ENCODE measurements at regions not wholly inside any gene's neighbourhood (a gene's known extent, or its start where the extent isn't known, plus 50 kb on each side); places are given as distances from the start of the nearest gene placed in this dataset.
A peak's percentile ranks its signal among the peaks of the same experiment; 100 is the strongest.

- no peak for DNase-seq (ENCODE audit: low read depth in 3 of 3)
Observed at GRCh38 chr6:169339731-169340309, 86.2 kb upstream of the THBS2 start.

- no peak for DNase-seq (ENCODE audit: low read depth in 3 of 3)
Observed at GRCh38 chr6:169339025-169339424, 85.4 kb upstream of the THBS2 start.

- DNase-seq (ENCODE audit: low read depth in 3 of 3): no peak
Observed at GRCh38 chr6:169337886-169338445, 84.3 kb upstream of the THBS2 start.

GRCh38 chr6:169335301-169335700 lies 81.7 kb upstream of the THBS2 start:
- no peak for DNase-seq (ENCODE audit: low read depth in 3 of 3)

GRCh38 chr6:169332250-169332649 lies 78.6 kb upstream of the THBS2 start:
- no peak for DNase-seq (ENCODE audit: low read depth in 3 of 3)

GRCh38 chr6:169328112-169328801 lies 74.6 kb upstream of the THBS2 start:
- DNase-seq (ENCODE audit: low read depth in 3 of 3): no peak

- DNase-seq (ENCODE audit: low read depth in 3 of 3): peak in 1 of 3 donors; percentile 1
Observed at GRCh38 chr6:169326067-169326799, 72.6 kb upstream of the THBS2 start.

GRCh38 chr6:169324656-169325459 lies 71.2 kb upstream of the THBS2 start:
- DNase-seq (ENCODE audit: low read depth in 3 of 3): no peak

- DNase-seq (ENCODE audit: low read depth in 3 of 3): no peak
Observed at GRCh38 chr6:169324086-169324485, 70.4 kb upstream of the THBS2 start.

GRCh38 chr6:169323221-169323620 lies 69.6 kb upstream of the THBS2 start:
- DNase-seq (ENCODE audit: low read depth in 3 of 3): no peak

- DNase-seq (ENCODE audit: low read depth in 3 of 3): no peak
Observed at GRCh38 chr6:169321546-169321945, 67.9 kb upstream of the THBS2 start.

GRCh38 chr6:169320013-169320412 lies 66.4 kb upstream of the THBS2 start:
- no peak for DNase-seq (ENCODE audit: low read depth in 3 of 3)

GRCh38 chr6:169317441-169318202 lies 64.0 kb upstream of the THBS2 start:
- no peak for DNase-seq (ENCODE audit: low read depth in 3 of 3)

GRCh38 chr6:169316651-169317050 lies 63.0 kb upstream of the THBS2 start:
- DNase-seq (ENCODE audit: low read depth in 3 of 3): no peak

- DNase-seq (ENCODE audit: low read depth in 3 of 3): no peak
Observed at GRCh38 chr6:169315830-169316614, 62.4 kb upstream of the THBS2 start.

- DNase-seq (ENCODE audit: low read depth in 3 of 3): no peak
Observed at GRCh38 chr6:169313347-169314010, 59.8 kb upstream of the THBS2 start.

- DNase-seq (ENCODE audit: low read depth in 3 of 3): no peak
Observed at GRCh38 chr6:169312658-169313346, 59.2 kb upstream of the THBS2 start.

- DNase-seq (ENCODE audit: low read depth in 3 of 3): no peak
Observed at GRCh38 chr6:169310983-169311382, 57.3 kb upstream of the THBS2 start.
